Fibroblast of villous mesenchyme (primary cell): ENCODE measurements at regions not wholly inside any gene's neighbourhood (a gene's known extent, or its start where the extent isn't known, plus 50 kb on each side); places are given as distances from the start of the nearest gene placed in this dataset.

ENCODE experiments used
- DNase-seq: peaks from one replicate; pipeline ENCODE4 v3.0.0-alpha.2; 2010; ENCODE audit warnings: low read depth
- H3K4me3 ChIP-seq: 2 replicates; pipeline ENCODE4 v1.5.1; 2011; ENCODE audit warnings: low read depth, mild to moderate bottlenecking, low read length
- TF ChIP-seq, protein P1 (sequence below): IDR thresholded peaks from 2 replicates; pipeline ENCODE4 v1.5.1; 2012; ENCODE audit warnings: low read depth, mild to moderate bottlenecking, low read length; ENCODE audit not compliant: insufficient read depth

DNA sequence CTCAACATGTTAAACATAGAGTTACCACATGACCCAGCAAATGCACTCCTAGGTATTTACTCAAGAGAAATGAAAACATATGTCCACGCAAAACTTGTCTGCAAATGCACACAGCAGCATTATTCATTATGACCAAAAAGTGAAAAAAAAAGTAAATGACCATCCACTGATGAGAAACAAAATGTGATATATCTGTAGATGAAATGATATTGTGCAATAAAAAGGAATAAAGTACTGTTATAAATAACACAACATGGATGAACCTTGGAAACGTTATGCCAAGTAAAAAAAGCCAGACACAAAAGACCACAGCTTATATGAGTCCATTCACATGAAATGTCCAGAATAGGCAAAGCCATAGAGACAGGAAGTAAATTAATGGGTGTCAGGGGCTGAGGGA is 61.4 kb upstream of the SKAP2 start:
- TF ChIP-seq, protein P1, sequence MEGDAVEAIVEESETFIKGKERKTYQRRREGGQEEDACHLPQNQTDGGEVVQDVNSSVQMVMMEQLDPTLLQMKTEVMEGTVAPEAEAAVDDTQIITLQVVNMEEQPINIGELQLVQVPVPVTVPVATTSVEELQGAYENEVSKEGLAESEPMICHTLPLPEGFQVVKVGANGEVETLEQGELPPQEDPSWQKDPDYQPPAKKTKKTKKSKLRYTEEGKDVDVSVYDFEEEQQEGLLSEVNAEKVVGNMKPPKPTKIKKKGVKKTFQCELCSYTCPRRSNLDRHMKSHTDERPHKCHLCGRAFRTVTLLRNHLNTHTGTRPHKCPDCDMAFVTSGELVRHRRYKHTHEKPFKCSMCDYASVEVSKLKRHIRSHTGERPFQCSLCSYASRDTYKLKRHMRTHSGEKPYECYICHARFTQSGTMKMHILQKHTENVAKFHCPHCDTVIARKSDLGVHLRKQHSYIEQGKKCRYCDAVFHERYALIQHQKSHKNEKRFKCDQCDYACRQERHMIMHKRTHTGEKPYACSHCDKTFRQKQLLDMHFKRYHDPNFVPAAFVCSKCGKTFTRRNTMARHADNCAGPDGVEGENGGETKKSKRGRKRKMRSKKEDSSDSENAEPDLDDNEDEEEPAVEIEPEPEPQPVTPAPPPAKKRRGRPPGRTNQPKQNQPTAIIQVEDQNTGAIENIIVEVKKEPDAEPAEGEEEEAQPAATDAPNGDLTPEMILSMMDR, result no peak
- DNase-seq, result no peak
- no peak overlapping the region for H3K4me3 ChIP-seq

- TF ChIP-seq, protein P1, result no peak
These were observed 59.9 kb upstream of the SKAP2 start for GRCh38 chr7:26924149-26924767.

GRCh38 chr7:26919906-26920493 is 55.6 kb upstream of the SKAP2 start:
- DNase-seq, result no peak
- no peak overlapping the region for H3K4me3 ChIP-seq
- TF ChIP-seq, protein P1, result no peak

More at GRCh38 chr7:26924149-26924767, 59.9 kb upstream of the SKAP2 start:
- no peak for DNase-seq
- no peak overlapping the region for H3K4me3 ChIP-seq

- no peak for DNase-seq
- no peak overlapping the region for H3K4me3 ChIP-seq
- TF ChIP-seq, protein P1, result no peak
These were observed 53.9 kb upstream of the SKAP2 start for GRCh38 chr7:26918241-26918640.

- DNase-seq, result no peak
- no peak overlapping the region for H3K4me3 ChIP-seq
- TF ChIP-seq, protein P1, result no peak
These were observed 52.5 kb upstream of the SKAP2 start for GRCh38 chr7:26916779-26917320.

GRCh38 chr7:26916336-26916735 is 51.9 kb upstream of the SKAP2 start:
- TF ChIP-seq, protein P1, result no peak
- no peak overlapping the region for H3K4me3 ChIP-seq
- DNase-seq, result no peak
